HCT116 (cell line): ENCODE measurements at regions not wholly inside any gene's neighbourhood (a gene's known extent, or its start where the extent isn't known, plus 50 kb on each side); places are given as distances from the start of the nearest gene placed in this dataset.

Experiments
- CEBPB ChIP-seq: IDR thresholded peaks from 2 replicates; pipeline ENCODE4 v1.6.1; 2012; ENCODE audit warnings: low read depth
- EZH2 ChIP-seq: fragments of 200-600 bp; sonication (generic); IDR thresholded peaks from 2 replicates; pipeline ENCODE4 v1.6.1; 2017; ENCODE audit warnings: antibody characterized with exemption, mixed run types
- POLR2A ChIP-seq: IDR thresholded peaks from 2 replicates; pipeline ENCODE4 v1.7.0; 2011; ENCODE audit warnings: borderline replicate concordance; ENCODE audit not compliant: insufficient read depth, insufficient read length; ENCODE audit errors: extremely low read depth
- POLR2AphosphoS5 ChIP-seq: IDR thresholded peaks from 2 replicates; pipeline ENCODE4 v1.6.1; 2011; ENCODE audit warnings: mild to moderate bottlenecking, low read depth, low read length, moderate library complexity
- SRF ChIP-seq: IDR thresholded peaks from 2 replicates; pipeline ENCODE4 v1.6.1; 2012; ENCODE audit warnings: low read depth
- TCF7L2 ChIP-seq: IDR thresholded peaks from 2 replicates; pipeline ENCODE4 v1.7.0; 2011; ENCODE audit warnings: borderline replicate concordance, inconsistent platforms; ENCODE audit not compliant: insufficient read depth, insufficient read length; ENCODE audit errors: extremely low read depth
- ZNF274 ChIP-seq: fragments of 200-500 bp; sonication (Bioruptor generic); IDR thresholded peaks from 2 replicates; pipeline ENCODE4 v1.6.1; 2014; ENCODE audit warnings: mild to moderate bottlenecking, low read depth, low read length, inconsistent platforms
- TF ChIP-seq, protein P1 (sequence below): IDR thresholded peaks from 2 replicates; pipeline ENCODE4 v1.6.1; 2012
- TF ChIP-seq, protein P2 (sequence below): IDR thresholded peaks from 2 replicates; pipeline ENCODE4 v1.6.1; 2012; ENCODE audit warnings: low read depth
- TF ChIP-seq, protein P3 (sequence below), 3 experiments: fragments of 200-600 bp in 1 of 3; sonication (generic) in 1 of 3; IDR thresholded peaks in 2 of 3; conservative IDR thresholded peaks in 1 of 3; 2 replicates each; pipeline ENCODE4 v1.5.1; 2012 to 2017; ENCODE audit warnings: low read depth in 2 of 3, low read length in 2 of 3, antibody characterized with exemption in 1 of 3, borderline replicate concordance in 1 of 3, control low read depth in 1 of 3, mild to moderate bottlenecking in 1 of 3, mixed read lengths in 1 of 3, mixed run types in 1 of 3, moderate library complexity in 1 of 3; ENCODE audit not compliant: insufficient read depth in 1 of 3

DNA sequence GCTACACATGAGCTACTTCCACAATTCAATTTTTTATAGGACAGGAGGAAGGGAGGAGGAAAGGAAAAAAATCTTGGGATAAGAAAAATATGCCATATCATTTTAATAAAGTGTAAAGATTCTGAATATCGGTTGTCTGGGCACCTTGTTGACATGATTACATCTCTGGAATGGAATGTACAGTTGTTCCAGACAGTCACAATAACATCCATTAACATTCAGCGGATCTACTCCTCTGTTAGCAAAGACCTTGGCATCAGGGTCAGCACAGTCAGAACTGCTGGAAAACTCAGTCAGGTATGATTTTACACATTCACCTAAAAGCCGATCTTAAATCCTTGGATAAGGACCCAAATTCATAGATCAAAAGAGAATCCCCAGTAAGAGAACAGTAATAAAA lies 85.4 kb upstream of the ARMCX2 start:
- TF ChIP-seq, protein P1, sequence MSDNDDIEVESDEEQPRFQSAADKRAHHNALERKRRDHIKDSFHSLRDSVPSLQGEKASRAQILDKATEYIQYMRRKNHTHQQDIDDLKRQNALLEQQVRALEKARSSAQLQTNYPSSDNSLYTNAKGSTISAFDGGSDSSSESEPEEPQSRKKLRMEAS, result no peak
- TF ChIP-seq, protein P2, sequence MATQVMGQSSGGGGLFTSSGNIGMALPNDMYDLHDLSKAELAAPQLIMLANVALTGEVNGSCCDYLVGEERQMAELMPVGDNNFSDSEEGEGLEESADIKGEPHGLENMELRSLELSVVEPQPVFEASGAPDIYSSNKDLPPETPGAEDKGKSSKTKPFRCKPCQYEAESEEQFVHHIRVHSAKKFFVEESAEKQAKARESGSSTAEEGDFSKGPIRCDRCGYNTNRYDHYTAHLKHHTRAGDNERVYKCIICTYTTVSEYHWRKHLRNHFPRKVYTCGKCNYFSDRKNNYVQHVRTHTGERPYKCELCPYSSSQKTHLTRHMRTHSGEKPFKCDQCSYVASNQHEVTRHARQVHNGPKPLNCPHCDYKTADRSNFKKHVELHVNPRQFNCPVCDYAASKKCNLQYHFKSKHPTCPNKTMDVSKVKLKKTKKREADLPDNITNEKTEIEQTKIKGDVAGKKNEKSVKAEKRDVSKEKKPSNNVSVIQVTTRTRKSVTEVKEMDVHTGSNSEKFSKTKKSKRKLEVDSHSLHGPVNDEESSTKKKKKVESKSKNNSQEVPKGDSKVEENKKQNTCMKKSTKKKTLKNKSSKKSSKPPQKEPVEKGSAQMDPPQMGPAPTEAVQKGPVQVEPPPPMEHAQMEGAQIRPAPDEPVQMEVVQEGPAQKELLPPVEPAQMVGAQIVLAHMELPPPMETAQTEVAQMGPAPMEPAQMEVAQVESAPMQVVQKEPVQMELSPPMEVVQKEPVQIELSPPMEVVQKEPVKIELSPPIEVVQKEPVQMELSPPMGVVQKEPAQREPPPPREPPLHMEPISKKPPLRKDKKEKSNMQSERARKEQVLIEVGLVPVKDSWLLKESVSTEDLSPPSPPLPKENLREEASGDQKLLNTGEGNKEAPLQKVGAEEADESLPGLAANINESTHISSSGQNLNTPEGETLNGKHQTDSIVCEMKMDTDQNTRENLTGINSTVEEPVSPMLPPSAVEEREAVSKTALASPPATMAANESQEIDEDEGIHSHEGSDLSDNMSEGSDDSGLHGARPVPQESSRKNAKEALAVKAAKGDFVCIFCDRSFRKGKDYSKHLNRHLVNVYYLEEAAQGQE, result no peak
- no peak for TF ChIP-seq EZH2
- no peak for TF ChIP-seq POLR2A
- TF ChIP-seq SRF, result no peak
- no peak for TF ChIP-seq ZNF274
- no peak for TF ChIP-seq CEBPB
- TF ChIP-seq, protein P3, sequence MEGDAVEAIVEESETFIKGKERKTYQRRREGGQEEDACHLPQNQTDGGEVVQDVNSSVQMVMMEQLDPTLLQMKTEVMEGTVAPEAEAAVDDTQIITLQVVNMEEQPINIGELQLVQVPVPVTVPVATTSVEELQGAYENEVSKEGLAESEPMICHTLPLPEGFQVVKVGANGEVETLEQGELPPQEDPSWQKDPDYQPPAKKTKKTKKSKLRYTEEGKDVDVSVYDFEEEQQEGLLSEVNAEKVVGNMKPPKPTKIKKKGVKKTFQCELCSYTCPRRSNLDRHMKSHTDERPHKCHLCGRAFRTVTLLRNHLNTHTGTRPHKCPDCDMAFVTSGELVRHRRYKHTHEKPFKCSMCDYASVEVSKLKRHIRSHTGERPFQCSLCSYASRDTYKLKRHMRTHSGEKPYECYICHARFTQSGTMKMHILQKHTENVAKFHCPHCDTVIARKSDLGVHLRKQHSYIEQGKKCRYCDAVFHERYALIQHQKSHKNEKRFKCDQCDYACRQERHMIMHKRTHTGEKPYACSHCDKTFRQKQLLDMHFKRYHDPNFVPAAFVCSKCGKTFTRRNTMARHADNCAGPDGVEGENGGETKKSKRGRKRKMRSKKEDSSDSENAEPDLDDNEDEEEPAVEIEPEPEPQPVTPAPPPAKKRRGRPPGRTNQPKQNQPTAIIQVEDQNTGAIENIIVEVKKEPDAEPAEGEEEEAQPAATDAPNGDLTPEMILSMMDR (IDR thresholded peaks at IDR 0.05 in 2 of 3, conservative IDR thresholded peaks at IDR 0.05 in 1 of 3; ENCODE audit: borderline replicate concordance in 1 of 3, insufficient read depth in 1 of 3, low read depth in 2 of 3, low read length in 2 of 3), result no peak
- no peak for TF ChIP-seq POLR2AphosphoS5
- TF ChIP-seq TCF7L2, result no peak
